Loucy (cell line): ENCODE measurements at regions not wholly inside any gene's neighbourhood (a gene's known extent, or its start where the extent isn't known, plus 50 kb on each side); places are given as distances from the start of the nearest gene placed in this dataset.

Experiments used
- CTCF ChIP-seq: fragments of 200-600 bp; sonication (generic); conservative IDR thresholded peaks from 2 replicates; pipeline ENCODE4 v1.5.1; 2014; ENCODE audit warnings: mild to moderate bottlenecking, antibody characterized with exemption, low read length
- EZH2phosphoT487 ChIP-seq: fragments of 200-600 bp; IDR thresholded peaks from 2 replicates; pipeline ENCODE4 v1.6.1; 2018; ENCODE audit warnings: antibody characterized with exemption, mild to moderate bottlenecking, moderate library complexity, borderline replicate concordance

GRCh38 chr4:11650801-11651596 is 222.3 kb upstream of the HS3ST1 start:
- TF ChIP-seq CTCF (no peak), EZH2phosphoT487 (no peak)
